ENCODE measurements at regions not wholly inside any gene's neighbourhood (a gene's known extent, or its start where the extent isn't known, plus 50 kb on each side); places are given as distances from the start of the nearest gene placed in this dataset.

DNA sequence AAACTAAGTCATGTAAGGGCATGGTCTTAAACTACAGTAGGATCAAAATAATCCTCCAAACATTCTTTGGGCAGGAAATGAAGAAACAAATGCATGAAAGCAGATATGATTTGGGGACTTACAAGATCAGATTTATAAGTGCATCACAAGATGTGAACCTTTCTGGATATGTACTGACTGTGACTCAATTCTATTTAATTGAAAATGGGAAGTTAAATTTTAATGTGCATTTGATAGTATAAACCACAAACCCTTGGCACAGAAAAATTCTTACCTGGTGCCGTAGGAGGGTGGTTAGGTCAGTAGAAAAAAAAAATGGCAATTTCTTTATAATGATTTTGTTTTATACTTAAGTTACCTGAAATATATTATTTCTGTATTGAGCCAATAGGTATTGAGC is 262.5 kb upstream of the TGFBR2 start:
- TF ChIP-seq, protein P1, sequence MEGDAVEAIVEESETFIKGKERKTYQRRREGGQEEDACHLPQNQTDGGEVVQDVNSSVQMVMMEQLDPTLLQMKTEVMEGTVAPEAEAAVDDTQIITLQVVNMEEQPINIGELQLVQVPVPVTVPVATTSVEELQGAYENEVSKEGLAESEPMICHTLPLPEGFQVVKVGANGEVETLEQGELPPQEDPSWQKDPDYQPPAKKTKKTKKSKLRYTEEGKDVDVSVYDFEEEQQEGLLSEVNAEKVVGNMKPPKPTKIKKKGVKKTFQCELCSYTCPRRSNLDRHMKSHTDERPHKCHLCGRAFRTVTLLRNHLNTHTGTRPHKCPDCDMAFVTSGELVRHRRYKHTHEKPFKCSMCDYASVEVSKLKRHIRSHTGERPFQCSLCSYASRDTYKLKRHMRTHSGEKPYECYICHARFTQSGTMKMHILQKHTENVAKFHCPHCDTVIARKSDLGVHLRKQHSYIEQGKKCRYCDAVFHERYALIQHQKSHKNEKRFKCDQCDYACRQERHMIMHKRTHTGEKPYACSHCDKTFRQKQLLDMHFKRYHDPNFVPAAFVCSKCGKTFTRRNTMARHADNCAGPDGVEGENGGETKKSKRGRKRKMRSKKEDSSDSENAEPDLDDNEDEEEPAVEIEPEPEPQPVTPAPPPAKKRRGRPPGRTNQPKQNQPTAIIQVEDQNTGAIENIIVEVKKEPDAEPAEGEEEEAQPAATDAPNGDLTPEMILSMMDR (IDR thresholded peaks at IDR 0.05), result no peak
- TF ChIP-seq SMAD3 (CRISPR knock-in tag; IDR thresholded peaks at IDR 0.05; ENCODE audit: borderline replicate concordance) (no peak), NR3C1 (CRISPR knock-in tag; conservative IDR thresholded peaks at IDR 0.05; ENCODE audit: low read depth) (no peak), GTF2I (CRISPR knock-in tag; conservative IDR thresholded peaks at IDR 0.05) (no peak), MAX (CRISPR knock-in tag; IDR thresholded peaks at IDR 0.05) (no peak), NFE2L1 (CRISPR knock-in tag; IDR thresholded peaks at IDR 0.05) (no peak), TEAD4 (CRISPR knock-in tag; IDR thresholded peaks at IDR 0.05) (no peak), IRF2 (CRISPR knock-in tag; IDR thresholded peaks at IDR 0.05; ENCODE audit: borderline replicate concordance, low read depth) (no peak), ZNF232 (CRISPR knock-in tag; IDR thresholded peaks at IDR 0.05) (no peak), E2F1 (CRISPR knock-in tag; IDR thresholded peaks at IDR 0.05) (no peak)
- TF ChIP-seq, protein P2, sequence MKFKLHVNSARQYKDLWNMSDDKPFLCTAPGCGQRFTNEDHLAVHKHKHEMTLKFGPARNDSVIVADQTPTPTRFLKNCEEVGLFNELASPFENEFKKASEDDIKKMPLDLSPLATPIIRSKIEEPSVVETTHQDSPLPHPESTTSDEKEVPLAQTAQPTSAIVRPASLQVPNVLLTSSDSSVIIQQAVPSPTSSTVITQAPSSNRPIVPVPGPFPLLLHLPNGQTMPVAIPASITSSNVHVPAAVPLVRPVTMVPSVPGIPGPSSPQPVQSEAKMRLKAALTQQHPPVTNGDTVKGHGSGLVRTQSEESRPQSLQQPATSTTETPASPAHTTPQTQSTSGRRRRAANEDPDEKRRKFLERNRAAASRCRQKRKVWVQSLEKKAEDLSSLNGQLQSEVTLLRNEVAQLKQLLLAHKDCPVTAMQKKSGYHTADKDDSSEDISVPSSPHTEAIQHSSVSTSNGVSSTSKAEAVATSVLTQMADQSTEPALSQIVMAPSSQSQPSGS (CRISPR knock-in tag; IDR thresholded peaks at IDR 0.05; ENCODE audit: borderline replicate concordance, low read depth), result no peak
- TF ChIP-seq, protein P3, sequence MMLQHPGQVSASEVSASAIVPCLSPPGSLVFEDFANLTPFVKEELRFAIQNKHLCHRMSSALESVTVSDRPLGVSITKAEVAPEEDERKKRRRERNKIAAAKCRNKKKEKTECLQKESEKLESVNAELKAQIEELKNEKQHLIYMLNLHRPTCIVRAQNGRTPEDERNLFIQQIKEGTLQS (CRISPR knock-in tag; conservative IDR thresholded peaks at IDR 0.05), result no peak
